Lung (tissue), 11 donors: ENCODE measurements at regions not wholly inside any gene's neighbourhood (a gene's known extent, or its start where the extent isn't known, plus 50 kb on each side); places are given as distances from the start of the nearest gene placed in this dataset.

Experiments
- ATAC-seq: fragments of 200-7000 bp; cut with Tn5 transposase; one replicate; pipeline ENCODE4 v1.9.1; 2020; ENCODE audit warnings: moderate number of reproducible peaks; ENCODE audit not compliant: insufficient read depth, low FRiP score
- DNase-seq, 3 donors: peaks; one replicate each; pipeline ENCODE4 v3.0.0-alpha.2; 2013 to 2017
- H3K27ac ChIP-seq, 2 donors: one replicate each; pipeline ENCODE4 v1.5.1; 2013; ENCODE audit warnings: mild to moderate bottlenecking in 2 of 2, moderate library complexity in 2 of 2, control low read depth in 1 of 2, inconsistent platforms in 1 of 2, low read depth in 1 of 2, low read length in 1 of 2
- H3K27me3 ChIP-seq, 3 donors: one replicate each; pipeline ENCODE4 v1.5.1; 2013; ENCODE audit warnings: low read length in 2 of 3; ENCODE audit not compliant: control insufficient read depth in 3 of 3, insufficient read depth in 3 of 3
- H3K36me3 ChIP-seq, 4 donors: one replicate each; pipeline ENCODE4 v1.5.1; 2013; ENCODE audit warnings: low read length in 4 of 4, mild to moderate bottlenecking in 1 of 4, moderate library complexity in 1 of 4; ENCODE audit not compliant: control insufficient read depth in 4 of 4, insufficient read depth in 4 of 4
- H3K4me1 ChIP-seq, 5 donors: one replicate each; pipeline ENCODE4 v1.5.1; 2013; ENCODE audit warnings: low read length in 5 of 5, mild to moderate bottlenecking in 2 of 5, moderate library complexity in 1 of 5; ENCODE audit not compliant: control insufficient read depth in 5 of 5, insufficient read depth in 5 of 5
- H3K4me3 ChIP-seq: one replicate; pipeline ENCODE4 v1.5.1; 2013; ENCODE audit warnings: mild to moderate bottlenecking, control low read depth, moderate library complexity
- H3K9ac ChIP-seq, 2 donors: one replicate each; pipeline ENCODE4 v1.5.1; 2013; ENCODE audit warnings: low read length in 2 of 2, control low read depth in 1 of 2; ENCODE audit not compliant: insufficient read depth in 1 of 2
- H3K9me3 ChIP-seq, 4 donors: one replicate each; pipeline ENCODE4 v1.5.1; 2013; ENCODE audit warnings: low read length in 3 of 4, mild to moderate bottlenecking in 1 of 4, moderate library complexity in 1 of 4; ENCODE audit not compliant: control insufficient read depth in 4 of 4, insufficient read depth in 3 of 4
- CTCF ChIP-seq: IDR thresholded peaks from 2 replicates; pipeline ENCODE4 v1.5.1; 2012; ENCODE audit warnings: mild to moderate bottlenecking; ENCODE audit errors: control extremely low read depth, extremely low read depth
- WGBS, 2 donors: extraction: QIAGEN DNeasy Blood & Tissue Kit; methylation state at CpG; one replicate each; pipeline ENCODE4 v1.1.7; 2013; 5-methylcytosine and 5-hydroxymethylcytosine counted together
- donor health status: control.
- donor health status: control.
- donor health status: Bipolar disorder and iron deficiency.
- donor health status: healthy.
- donor health status: DM: yes; HTN: yes; CAD: no.

- no peak for TF ChIP-seq CTCF
- DNase-seq (peak; percentile 58 to 86 (median 80)), ATAC-seq (no peak)
- Histone ChIP-seq H3K36me3 (no peaks in the 10 kb centered on the region), H3K4me3 (no peak overlapping the region), H3K27me3 (no peaks in the 10 kb centered on the region), H3K27ac (peak overlapping the region; percentile 22 to 35), H3K9ac (peak overlapping the region in 1 of 2 donors; percentile 8), H3K9me3 (no peaks in the 10 kb centered on the region), H3K4me1 (peaks cover 4 to 42% (median 7%) of the 10 kb centered on the region in 5 donors)
- 74 to 75% methylated on average over 9 of the region's 9 CpGs for WGBS, 2 donors
Measured at GRCh38 chr10:10644676-10645385, 372.8 kb upstream of the CELF2 start.

- Histone ChIP-seq H3K27ac (no peak overlapping the region), H3K27me3 (no peaks in the 10 kb centered on the region), H3K9me3 (no peaks in the 10 kb centered on the region), H3K4me1 (peaks cover 4 to 32% (median 7%) of the 10 kb centered on the region in 5 donors), H3K4me3 (no peak overlapping the region), H3K36me3 (no peaks in the 10 kb centered on the region), H3K9ac (no peak overlapping the region)
- no peak for ATAC-seq
- DNase-seq = no peak
- WGBS, 2 donors = 80 to 90% methylated on average over 7 of the region's 7 CpGs
- TF ChIP-seq CTCF = no peak
Measured at GRCh38 chr10:10647331-10647730, 370.3 kb upstream of the CELF2 start.

DNA sequence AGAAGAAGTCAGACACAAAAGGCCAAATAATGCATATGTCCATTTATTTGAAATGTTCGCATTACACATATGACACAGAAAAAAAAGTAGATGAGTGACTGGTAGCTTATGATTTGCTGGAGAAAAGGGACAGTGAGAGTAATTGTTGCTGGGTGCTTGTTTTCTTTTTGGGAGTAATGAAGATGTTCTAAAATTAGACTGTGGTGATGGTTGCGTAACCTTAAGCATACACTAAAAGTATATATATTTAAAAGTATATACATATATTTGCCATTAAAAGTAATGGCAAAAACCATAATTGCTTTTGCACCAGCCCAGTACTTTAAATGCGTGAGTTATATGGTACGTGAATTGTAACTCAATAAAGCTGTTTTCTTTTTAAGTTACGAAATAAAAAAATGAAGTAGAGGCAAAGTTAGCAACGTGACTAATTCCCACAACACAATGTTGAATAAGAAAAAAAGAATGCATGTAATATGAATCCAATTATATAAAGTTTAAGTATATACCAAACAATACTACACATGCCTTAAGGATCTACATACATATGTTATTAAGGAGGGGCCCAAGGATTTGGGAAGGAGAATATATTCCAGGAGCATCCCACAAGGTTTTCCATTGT, 360.4 kb upstream of the CELF2 start:
- H3K4me1 ChIP-seq = peaks cover 0 to 30% (median under 1%) of the 10 kb centered on the region in 5 donors

More for the DNA sequence above, 360.4 kb upstream of the CELF2 start:
- TF ChIP-seq CTCF = no peak
- 83 to 87% methylated on average over 6 of the region's 6 CpGs for WGBS, 2 donors
- DNase-seq (no peak), ATAC-seq (no peak)
- no peak overlapping the region for H3K27ac ChIP-seq
- peaks cover 0 to 2% (median 0%) of the 10 kb centered on the region in 4 donors for H3K9me3 ChIP-seq
- no peak overlapping the region for H3K4me3 ChIP-seq
- no peaks in the 10 kb centered on the region for H3K27me3 ChIP-seq
- H3K36me3 ChIP-seq = no peaks in the 10 kb centered on the region
- H3K9ac ChIP-seq = no peak overlapping the region
